ENCODE measurements at regions not wholly inside any gene's neighbourhood (a gene's known extent, or its start where the extent isn't known, plus 50 kb on each side); places are given as distances from the start of the nearest gene placed in this dataset.
A peak's percentile ranks its signal among the peaks of the same experiment; 100 is the strongest.
"Not testable (repeated sequence)": the region's sequence is repeated elsewhere in the genome, so short reads cannot be mapped to it uniquely, and the experiment has no call there.

DNA sequence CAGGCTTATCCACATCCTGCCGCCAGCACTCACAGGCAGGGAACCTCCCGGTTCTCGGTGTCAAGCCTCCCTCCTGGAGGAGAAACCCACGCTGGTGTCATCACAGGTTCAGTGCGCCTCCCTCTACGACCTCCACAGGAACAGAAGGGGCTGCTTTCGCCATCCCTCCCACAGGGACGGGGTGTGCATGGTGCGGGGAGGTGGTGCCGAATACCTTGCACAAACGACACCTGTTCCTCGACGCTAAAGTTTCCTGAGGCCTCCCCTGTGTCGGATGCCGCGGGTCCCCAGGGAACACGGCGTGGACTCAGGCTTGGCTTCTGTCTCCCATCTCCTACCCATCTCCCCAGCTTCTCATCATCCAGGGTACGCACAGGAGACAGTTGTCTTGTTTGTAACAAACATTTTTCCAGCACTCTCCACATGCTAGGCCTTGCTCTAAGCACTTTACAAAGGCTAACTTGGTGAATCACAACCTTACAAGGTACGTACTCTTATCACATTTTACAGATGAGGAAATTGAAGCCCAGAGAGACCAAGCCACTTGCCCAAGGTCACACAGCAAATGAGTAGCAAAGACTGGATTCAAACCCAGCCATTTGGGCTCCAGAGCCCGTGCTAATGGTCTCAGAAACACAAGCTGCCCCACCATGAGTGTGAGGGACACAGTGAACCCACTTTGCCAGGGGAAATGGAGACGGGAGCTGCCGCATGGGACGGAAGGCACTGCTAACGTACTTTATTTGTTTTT, 271.6 kb downstream of the C16orf95 start:
- DNase-seq (ENCODE audit: low read depth in 2 of 2) = no peak

- DNase-seq (ENCODE audit: low read depth in 2 of 2) = no peak
Observed at GRCh38 chr16:87046235-87046634, 271.0 kb downstream of the C16orf95 start.

- DNase-seq (ENCODE audit: low read depth in 2 of 2) = no peak
Observed at GRCh38 chr16:87047221-87048037, 269.8 kb downstream of the C16orf95 start.

DNA sequence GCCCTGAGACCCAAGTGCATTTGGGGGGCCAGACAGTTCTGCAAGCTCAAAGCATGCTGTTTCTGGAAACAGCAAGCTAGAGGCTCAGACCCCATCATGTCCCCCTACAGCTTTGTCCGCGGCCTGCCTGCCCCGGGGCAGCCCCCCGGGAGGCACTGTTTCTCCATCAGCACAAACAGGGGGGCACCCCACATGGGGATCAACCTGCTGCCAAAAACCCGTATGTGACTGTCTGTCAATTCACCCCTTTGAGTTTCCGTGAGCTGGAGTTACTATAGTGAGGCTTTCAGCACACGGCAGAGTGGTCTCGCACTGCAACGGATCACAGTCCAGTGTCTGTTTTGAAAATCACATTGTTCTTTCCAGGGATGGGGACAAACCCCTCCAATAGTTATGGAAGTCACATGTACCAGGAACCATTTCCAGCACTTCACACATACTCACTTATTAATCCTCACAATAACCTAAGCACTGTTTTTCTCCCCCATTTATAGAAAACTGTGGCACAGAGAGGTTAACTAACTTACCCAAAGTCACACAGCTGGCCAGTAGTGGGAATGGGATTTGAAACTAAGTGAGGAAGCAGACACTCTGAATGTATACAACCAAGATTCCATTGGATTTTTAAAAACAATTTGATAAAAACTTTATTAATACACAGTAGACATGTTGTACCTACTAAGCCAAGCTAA, 269.0 kb downstream of the C16orf95 start:
- no peak for DNase-seq (ENCODE audit: low read depth in 2 of 2)

- no peak for DNase-seq (ENCODE audit: low read depth in 2 of 2)
Observed at GRCh38 chr16:87048730-87049115, 268.5 kb downstream of the C16orf95 start.

DNA sequence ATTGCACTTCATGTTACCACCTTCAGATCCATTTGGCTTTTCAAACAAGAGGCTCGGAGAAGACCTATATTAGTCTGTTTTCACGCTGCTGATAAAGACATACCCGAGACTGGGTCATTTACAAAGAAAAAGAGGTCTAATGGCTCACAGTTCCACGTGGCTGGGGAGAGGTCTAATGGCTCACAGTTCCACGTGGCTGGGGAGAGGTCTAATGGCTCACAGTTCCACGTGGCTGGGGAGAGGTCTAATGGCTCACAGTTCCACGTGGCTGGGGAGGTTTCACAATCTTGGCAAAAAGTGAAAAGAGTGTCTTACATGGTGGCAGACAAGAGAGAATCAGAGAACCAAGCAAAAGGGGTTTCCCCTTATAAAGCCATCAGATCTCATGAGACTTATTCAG, 268.0 kb downstream of the C16orf95 start:
- DNase-seq (ENCODE audit: low read depth in 2 of 2) = not testable (repeated sequence)

- no peak for DNase-seq (ENCODE audit: low read depth in 2 of 2)
Observed at GRCh38 chr16:87050142-87050541, 267.1 kb downstream of the C16orf95 start.

GRCh38 chr16:87051526-87052320, 265.5 kb downstream of the C16orf95 start:
- DNase-seq (ENCODE audit: low read depth in 2 of 2) = peak in 1 of 2 donors; percentile 38

- DNase-seq (ENCODE audit: low read depth in 2 of 2) = peak in 1 of 2 donors; percentile 86
Observed at GRCh38 chr16:87052506-87052905, 264.7 kb downstream of the C16orf95 start.

GRCh38 chr16:87053016-87053982, 263.9 kb downstream of the C16orf95 start:
- peak; percentile 94 to 96 for DNase-seq (ENCODE audit: low read depth in 2 of 2)

GRCh38 chr16:87054154-87054553, 263.0 kb downstream of the C16orf95 start:
- no peak for DNase-seq (ENCODE audit: low read depth in 2 of 2)

DNA sequence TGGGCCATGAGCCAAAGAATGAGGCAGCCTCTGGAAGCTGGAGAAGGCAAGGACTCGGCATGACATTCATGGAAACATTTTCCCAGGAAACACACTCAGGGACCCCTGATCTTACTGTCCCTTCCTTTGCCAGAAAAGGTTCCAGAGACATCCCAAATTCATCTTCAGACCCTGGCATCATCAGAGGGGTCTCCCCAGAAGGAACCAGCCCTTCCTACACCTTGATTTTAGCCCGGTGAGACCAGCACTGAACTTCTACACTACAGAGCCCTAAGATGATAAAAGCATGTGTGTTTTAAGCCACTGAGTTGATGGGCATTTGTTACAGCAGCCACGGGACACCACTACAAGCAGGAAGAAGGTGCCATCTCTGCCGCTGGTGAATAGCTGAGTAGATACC, 262.3 kb downstream of the C16orf95 start:
- no peak for DNase-seq (ENCODE audit: low read depth in 2 of 2)

DNA sequence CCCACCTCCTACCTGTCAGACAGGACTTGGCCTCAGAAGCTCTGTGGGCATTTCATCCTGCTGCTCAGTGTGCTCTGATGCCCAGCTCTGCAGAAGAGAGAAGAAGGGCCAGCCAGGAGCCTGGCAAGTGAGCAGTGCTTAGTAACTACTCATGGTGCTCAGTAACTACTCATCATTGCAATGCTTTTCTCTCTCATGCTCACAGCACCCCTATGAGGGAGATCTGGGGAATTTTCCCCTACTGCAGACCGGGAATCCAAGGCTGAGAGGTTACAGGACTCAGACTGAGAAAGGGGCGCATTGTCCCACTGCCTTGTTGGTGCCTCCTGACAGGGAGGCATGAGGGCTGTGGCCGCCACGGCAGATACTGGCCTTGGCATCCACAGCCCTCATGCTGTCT, 261.1 kb downstream of the C16orf95 start:
- DNase-seq (ENCODE audit: low read depth in 2 of 2) = peak in 1 of 2 donors; percentile 48

DNA sequence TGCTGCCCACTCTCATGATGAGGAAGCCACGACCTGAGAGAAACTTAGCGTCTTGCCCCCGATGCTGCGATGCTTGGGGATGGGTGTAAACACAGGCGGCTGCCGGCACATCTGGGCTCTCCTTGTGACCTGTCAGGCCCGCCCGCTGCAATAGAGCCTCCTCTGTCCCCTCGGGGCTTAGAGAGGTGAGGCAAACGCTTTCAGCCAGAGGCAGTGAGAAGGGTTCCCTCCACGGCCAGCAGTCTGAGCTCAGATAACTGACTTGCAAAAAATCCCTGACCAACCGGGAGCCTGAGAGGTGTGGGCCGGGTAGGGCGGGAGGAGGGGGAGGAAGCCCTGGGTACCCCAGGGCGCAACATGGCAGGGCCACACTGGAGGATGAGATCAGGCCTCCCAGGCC, 260.6 kb downstream of the C16orf95 start:
- DNase-seq (ENCODE audit: low read depth in 2 of 2) = no peak

DNA sequence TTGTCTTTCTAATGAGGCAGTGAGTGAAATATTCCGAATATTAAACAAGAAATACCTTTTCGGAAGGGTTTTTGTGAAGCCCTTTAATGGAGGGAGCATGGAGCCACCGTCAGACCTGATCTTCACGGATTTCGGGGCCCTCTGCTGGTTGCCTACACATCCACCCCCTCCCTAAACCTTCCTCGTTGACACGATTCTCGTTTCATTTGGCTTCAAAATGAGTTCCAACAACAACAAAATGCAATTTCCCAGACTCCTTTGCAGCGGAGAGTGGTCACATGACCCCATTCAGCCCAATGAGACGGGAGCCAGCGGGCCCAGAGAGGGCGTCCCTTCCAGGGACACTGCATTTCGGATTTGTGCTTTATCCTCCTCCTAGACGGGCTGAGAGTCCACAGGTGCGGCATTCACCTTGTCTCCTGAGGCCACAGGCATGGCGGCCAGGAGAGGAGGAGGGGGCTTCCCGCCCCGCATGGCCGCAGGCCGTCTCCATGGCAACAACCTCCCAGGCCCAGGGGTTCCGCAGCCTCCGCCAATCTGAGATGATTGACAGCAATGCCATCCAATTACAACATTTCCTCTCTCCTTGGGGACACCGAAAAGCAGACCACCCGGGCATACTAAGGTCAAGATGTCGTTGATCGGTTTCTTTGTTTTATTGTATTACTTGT, 259.8 kb downstream of the C16orf95 start:
- no peak for DNase-seq (ENCODE audit: low read depth in 2 of 2)

DNA sequence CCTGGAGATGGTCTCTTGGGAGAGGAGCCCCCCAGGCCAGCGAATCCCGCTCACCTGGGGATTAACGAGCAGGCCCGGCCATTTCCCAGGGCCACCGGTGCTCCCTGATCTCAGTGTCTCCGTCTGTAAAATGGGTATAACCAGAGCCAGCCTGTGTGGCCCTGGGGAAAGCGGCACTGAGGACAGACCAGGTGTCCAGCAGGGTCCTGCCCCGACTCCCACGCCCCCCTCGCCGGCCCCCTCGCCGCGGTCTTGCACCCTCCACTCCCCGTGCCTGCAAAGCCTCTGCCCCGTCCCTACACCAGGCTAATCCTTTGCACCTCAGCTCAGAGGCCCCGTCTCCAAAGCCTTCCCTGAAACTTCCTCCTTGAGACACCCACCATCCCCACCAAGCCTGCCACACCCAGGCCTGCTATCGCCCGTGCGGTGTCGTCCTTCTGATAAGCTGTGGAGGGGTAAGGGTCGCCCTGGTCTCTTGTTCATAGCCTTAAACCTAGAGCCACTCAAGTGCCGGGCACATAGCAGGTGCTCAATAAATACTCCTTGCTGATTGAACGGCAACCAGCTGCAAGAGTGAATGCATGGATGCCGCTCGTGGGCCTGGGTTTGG, 259.1 kb downstream of the C16orf95 start:
- no peak for DNase-seq (ENCODE audit: low read depth in 2 of 2)

DNA sequence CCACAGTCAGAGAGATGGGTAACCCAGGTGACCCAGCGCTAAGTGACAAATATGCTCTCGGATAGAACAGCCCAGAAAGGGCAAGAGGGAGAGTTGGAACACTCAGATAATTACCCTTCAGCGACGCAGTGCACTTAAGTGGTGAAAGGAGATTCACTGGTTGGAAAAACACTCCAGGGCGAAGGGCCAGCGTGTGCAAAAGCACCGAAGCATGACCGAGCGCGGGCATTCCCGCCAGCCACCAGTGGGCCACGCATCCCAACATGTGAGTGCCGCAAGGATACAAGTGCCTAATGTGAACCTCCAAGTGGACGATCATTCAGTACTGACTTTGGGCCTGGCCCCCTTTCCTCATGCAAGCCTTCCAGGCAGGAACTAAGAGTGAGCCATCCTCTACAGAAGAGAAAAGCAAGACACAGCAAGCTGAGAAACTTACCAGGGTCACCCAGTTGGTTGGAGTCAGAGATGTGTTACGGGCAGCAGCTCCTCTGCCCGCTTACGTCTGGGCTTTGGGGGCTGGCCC, 258.4 kb downstream of the C16orf95 start:
- no peak for DNase-seq (ENCODE audit: low read depth in 2 of 2)

DNA sequence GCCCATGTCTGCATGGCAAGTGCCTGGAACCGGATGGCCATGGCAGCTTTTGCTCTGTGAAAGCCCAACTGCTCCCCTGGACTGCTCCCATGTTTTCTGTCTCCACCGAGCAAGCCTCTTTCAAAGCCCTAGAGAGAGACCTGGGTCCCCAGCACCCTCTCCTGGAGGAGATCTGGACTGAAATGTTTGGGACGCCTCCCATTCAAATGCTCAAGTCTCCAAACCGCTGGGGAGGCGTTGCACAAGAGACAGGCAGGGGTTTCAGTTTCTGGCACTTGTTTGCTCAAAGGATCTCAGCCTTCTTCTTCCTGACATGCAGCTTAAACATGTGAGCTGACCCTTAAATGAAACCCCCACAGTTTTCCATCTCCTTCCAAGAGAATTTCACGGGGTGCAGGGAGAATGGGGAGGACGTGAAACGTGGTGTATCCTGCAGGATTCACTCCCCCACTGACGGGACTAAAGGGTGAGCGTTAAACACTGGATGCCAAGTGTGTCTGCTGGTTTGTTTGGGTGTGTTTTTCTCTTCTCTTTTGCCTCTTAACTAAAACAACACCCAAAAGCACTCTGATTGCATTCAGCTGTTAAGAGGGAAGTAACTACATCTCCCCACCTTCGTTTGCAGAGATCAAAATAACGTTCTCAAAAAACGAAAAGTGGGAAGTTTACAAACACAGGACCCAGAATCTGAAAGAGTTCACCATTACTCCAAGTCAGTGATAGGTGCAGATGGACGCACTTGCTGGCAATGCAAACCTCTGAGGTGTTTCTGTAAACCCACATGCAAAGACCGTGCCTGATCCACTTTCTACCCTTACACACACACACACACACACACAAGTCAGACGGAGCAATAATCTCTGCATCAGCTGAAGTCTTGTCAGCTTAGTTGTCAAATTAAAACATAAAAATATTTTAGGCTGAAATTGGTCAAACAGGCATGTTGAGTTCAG, 256.9 kb downstream of the C16orf95 start:
- DNase-seq (ENCODE audit: low read depth in 2 of 2) = peak in 1 of 2 donors; percentile 29
